ENCODE measurements at regions not wholly inside any gene's neighbourhood (a gene's known extent, or its start where the extent isn't known, plus 50 kb on each side); places are given as distances from the start of the nearest gene placed in this dataset.

GRCh38 chr16:9409560-9410493, 318.4 kb downstream of the HAPSTR1 start:
- DNase-seq (ENCODE audit: low read depth in 1 of 2, low spot score in 1 of 2), result no peak

GRCh38 chr16:9411426-9411825, 320.0 kb downstream of the HAPSTR1 start:
- DNase-seq (ENCODE audit: low read depth in 1 of 2, low spot score in 1 of 2), result no peak

GRCh38 chr16:9412031-9412914, 320.8 kb downstream of the HAPSTR1 start:
- no peak for DNase-seq (ENCODE audit: low read depth in 1 of 2, low spot score in 1 of 2)

- DNase-seq (ENCODE audit: low read depth in 1 of 2, low spot score in 1 of 2), result no peak
Measured at GRCh38 chr16:9412915-9413264, 321.4 kb downstream of the HAPSTR1 start.

- DNase-seq (ENCODE audit: low read depth in 1 of 2, low spot score in 1 of 2), result no peak
Measured at GRCh38 chr16:9415545-9415944, 324.1 kb downstream of the HAPSTR1 start.

GRCh38 chr16:9417898-9418297, 326.5 kb downstream of the HAPSTR1 start:
- no peak for DNase-seq (ENCODE audit: low read depth in 1 of 2, low spot score in 1 of 2)

- no peak for DNase-seq (ENCODE audit: low read depth in 1 of 2, low spot score in 1 of 2)
Measured at GRCh38 chr16:9419161-9419560, 327.7 kb downstream of the HAPSTR1 start.

- no peak for DNase-seq (ENCODE audit: low read depth in 1 of 2, low spot score in 1 of 2)
Measured at GRCh38 chr16:9422762-9423513, 331.5 kb downstream of the HAPSTR1 start.

GRCh38 chr16:9425236-9425635, 333.8 kb downstream of the HAPSTR1 start:
- no peak for DNase-seq (ENCODE audit: low read depth in 1 of 2, low spot score in 1 of 2)

GRCh38 chr16:9428355-9429005, 337.0 kb downstream of the HAPSTR1 start:
- no peak for DNase-seq (ENCODE audit: low read depth in 1 of 2, low spot score in 1 of 2)

- no peak for DNase-seq (ENCODE audit: low read depth in 1 of 2, low spot score in 1 of 2)
Measured at GRCh38 chr16:9429646-9430330, 338.3 kb downstream of the HAPSTR1 start.

GRCh38 chr16:9434659-9435058, 343.2 kb downstream of the HAPSTR1 start:
- DNase-seq (ENCODE audit: low read depth in 1 of 2, low spot score in 1 of 2), result no peak

- DNase-seq (ENCODE audit: low read depth in 1 of 2, low spot score in 1 of 2), result no peak
Measured at GRCh38 chr16:9436175-9436574, 344.7 kb downstream of the HAPSTR1 start.

- no peak for DNase-seq (ENCODE audit: low read depth in 1 of 2, low spot score in 1 of 2)
Measured at GRCh38 chr16:9437115-9437514, 345.7 kb downstream of the HAPSTR1 start.

- no peak for DNase-seq (ENCODE audit: low read depth in 1 of 2, low spot score in 1 of 2)
Measured at GRCh38 chr16:9438991-9439390, 347.5 kb downstream of the HAPSTR1 start.

- DNase-seq (ENCODE audit: low read depth in 1 of 2, low spot score in 1 of 2), result no peak
Measured at GRCh38 chr16:9441012-9441411, 349.6 kb downstream of the HAPSTR1 start.

GRCh38 chr16:9443864-9444263, 352.4 kb downstream of the HAPSTR1 start:
- DNase-seq (ENCODE audit: low read depth in 1 of 2, low spot score in 1 of 2), result no peak

GRCh38 chr16:9446471-9447194, 355.2 kb downstream of the HAPSTR1 start:
- no peak for DNase-seq (ENCODE audit: low read depth in 1 of 2, low spot score in 1 of 2)

- no peak for DNase-seq (ENCODE audit: low read depth in 1 of 2, low spot score in 1 of 2)
Measured at GRCh38 chr16:9447195-9447551, 355.7 kb downstream of the HAPSTR1 start.

- no peak for DNase-seq (ENCODE audit: low read depth in 1 of 2, low spot score in 1 of 2)
Measured at GRCh38 chr16:9447699-9448098, 356.3 kb downstream of the HAPSTR1 start.

Data from activated CD4-positive, alpha-beta T cell treated with anti-CD3 and anti-CD28 coated beads, Interleukin-2, amount 50 U/mL, for 24 hours (primary cell).